Astrocyte (in vitro differentiated cells and primary cell): ENCODE measurements at regions not wholly inside any gene's neighbourhood (a gene's known extent, or its start where the extent isn't known, plus 50 kb on each side); places are given as distances from the start of the nearest gene placed in this dataset.

Source experiments
- EZH2 ChIP-seq: IDR thresholded peaks from 2 replicates; pipeline ENCODE4 v1.6.1; 2012; ENCODE audit warnings: mild to moderate bottlenecking, low read length, inconsistent platforms; ENCODE audit not compliant: insufficient read depth
- TF ChIP-seq, protein P1 (sequence below): IDR thresholded peaks from 2 replicates; pipeline ENCODE4 v1.5.1; 2011; ENCODE audit warnings: low read depth, mild to moderate bottlenecking, inconsistent platforms, low read length, moderate library complexity; ENCODE audit not compliant: insufficient read depth

DNA sequence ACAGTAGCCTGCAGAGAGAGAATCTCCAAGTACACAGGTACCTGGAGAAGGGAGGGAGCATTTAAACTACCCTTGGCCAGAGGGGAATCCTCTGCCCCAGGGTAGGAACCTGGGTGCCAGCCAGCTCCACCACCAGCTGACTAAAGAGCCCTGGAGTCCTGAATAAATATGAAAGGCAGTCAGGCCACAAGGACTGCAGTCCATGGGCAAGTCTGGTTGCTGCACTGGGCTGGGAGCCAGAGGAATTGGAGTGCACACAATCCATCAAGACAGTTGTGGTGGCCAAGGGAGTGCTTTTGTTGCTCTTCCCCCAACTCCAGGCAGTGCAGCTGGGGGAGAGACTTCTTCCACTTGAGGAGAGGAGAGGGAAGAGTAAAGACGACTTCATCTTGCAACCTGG is 172.5 kb downstream of the HNRNPD start:
- TF ChIP-seq, protein P1, sequence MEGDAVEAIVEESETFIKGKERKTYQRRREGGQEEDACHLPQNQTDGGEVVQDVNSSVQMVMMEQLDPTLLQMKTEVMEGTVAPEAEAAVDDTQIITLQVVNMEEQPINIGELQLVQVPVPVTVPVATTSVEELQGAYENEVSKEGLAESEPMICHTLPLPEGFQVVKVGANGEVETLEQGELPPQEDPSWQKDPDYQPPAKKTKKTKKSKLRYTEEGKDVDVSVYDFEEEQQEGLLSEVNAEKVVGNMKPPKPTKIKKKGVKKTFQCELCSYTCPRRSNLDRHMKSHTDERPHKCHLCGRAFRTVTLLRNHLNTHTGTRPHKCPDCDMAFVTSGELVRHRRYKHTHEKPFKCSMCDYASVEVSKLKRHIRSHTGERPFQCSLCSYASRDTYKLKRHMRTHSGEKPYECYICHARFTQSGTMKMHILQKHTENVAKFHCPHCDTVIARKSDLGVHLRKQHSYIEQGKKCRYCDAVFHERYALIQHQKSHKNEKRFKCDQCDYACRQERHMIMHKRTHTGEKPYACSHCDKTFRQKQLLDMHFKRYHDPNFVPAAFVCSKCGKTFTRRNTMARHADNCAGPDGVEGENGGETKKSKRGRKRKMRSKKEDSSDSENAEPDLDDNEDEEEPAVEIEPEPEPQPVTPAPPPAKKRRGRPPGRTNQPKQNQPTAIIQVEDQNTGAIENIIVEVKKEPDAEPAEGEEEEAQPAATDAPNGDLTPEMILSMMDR: no peak
- TF ChIP-seq EZH2: no peak
